Coronary artery (tissue), 2 donors: ENCODE measurements at regions not wholly inside any gene's neighbourhood (a gene's known extent, or its start where the extent isn't known, plus 50 kb on each side); places are given as distances from the start of the nearest gene placed in this dataset.

ENCODE experiments used
- DNase-seq: peaks from one replicate; pipeline ENCODE4 v3.0.0-alpha.2; 2017; ENCODE audit warnings: low spot score
- H3K27ac ChIP-seq, 2 donors: fragments of 200-600 bp; sonication (generic); one replicate each; pipeline ENCODE4 v1.5.1; 2016 to 2019
- H3K4me3 ChIP-seq: fragments of 200-600 bp; sonication (generic); 2 replicates; pipeline ENCODE4 v1.5.1; 2016; ENCODE audit warnings: mild to moderate bottlenecking, moderate library complexity
- TF ChIP-seq, protein P1 (sequence below): fragments of 200-600 bp; sonication (generic); IDR thresholded peaks from one replicate; pipeline ENCODE4 v1.5.1; 2019; ENCODE audit warnings: antibody characterized with exemption

DNA sequence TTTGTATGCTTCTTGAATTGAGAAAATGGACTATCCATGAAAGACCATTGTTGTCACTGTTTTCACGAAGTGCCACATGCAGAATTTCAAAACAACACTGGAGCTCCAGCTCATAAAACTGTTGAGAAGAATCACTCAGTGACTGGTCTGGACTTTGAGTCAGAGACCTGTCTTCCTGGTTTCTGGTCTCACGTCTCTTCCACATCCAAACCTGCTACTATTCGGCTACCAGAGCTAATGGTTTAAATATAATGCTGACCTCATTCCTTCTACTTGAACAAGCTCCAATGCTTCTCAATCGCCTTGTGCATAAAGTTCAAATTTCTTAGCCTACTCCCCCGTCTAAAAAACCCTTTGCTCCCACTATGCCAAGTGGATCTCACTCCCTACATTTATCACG, 227.9 kb upstream of the NR2F2 start:
- DNase-seq: no peak
- TF ChIP-seq, protein P1, sequence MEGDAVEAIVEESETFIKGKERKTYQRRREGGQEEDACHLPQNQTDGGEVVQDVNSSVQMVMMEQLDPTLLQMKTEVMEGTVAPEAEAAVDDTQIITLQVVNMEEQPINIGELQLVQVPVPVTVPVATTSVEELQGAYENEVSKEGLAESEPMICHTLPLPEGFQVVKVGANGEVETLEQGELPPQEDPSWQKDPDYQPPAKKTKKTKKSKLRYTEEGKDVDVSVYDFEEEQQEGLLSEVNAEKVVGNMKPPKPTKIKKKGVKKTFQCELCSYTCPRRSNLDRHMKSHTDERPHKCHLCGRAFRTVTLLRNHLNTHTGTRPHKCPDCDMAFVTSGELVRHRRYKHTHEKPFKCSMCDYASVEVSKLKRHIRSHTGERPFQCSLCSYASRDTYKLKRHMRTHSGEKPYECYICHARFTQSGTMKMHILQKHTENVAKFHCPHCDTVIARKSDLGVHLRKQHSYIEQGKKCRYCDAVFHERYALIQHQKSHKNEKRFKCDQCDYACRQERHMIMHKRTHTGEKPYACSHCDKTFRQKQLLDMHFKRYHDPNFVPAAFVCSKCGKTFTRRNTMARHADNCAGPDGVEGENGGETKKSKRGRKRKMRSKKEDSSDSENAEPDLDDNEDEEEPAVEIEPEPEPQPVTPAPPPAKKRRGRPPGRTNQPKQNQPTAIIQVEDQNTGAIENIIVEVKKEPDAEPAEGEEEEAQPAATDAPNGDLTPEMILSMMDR: no peak
- Histone ChIP-seq H3K4me3 (no peak overlapping the region), H3K27ac (no peak overlapping the region)

DNA sequence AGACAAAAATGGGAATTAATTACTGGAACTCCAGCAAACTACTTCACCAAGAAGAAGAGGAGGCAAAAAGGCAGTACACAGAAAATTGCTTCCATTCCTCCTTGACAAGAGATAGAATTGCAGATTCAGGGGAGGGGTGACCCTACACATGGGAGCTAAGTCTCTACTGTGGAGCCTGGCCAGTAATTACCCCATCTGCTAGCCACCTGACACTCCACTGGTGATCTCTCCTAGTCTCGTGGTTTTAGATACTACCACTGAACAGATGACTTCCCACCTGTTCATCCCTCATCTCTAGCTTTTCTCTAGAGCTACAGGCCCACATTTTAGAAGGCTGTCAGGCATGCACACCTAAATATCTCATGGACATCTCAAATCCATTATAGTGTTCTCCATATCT, 224.3 kb upstream of the NR2F2 start:
- Histone ChIP-seq H3K27ac (no peak overlapping the region), H3K4me3 (no peak overlapping the region)
- TF ChIP-seq, protein P1: no peak
- DNase-seq: no peak

DNA sequence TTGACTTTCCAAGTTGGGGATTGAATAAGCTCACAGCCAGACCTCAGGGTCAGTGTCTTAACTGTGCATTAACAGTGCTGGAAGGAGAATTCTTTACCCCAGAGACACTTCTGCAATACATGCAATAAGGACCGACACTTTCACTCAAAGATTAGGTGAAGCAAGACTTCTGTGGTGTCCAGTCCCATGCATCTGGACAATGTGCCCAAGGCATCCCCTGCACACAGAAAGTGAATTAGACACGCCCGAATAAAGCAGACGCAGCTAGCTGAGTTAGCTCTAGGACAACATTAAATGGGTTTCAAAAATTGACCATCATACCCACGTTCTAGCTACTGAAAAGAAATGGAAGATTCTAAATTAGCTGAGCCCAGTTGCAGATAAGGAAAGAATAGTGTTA, 223.9 kb upstream of the NR2F2 start:
- TF ChIP-seq, protein P1: no peak
- DNase-seq: no peak

DNA sequence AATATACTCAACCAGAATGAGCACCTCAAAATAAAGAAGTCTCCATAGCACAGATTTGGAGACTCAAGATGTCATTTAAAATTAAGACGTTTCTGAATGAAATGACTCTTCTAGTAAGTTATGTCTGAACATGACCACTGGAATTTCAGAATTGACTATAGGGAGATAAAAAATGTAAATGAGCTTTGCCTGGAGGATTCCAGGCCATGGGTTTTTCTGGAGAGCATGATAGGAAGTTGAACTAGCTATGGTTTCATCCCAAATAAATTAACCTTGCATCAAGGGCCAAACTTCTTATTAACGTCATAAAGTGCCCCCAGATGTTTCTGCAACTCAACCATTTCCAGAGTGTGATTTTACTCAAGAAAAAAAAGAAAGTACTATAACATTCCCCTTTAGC, 222.6 kb upstream of the NR2F2 start:
- Histone ChIP-seq H3K4me3 (no peak overlapping the region), H3K27ac (no peak overlapping the region)
- no peak for DNase-seq
- TF ChIP-seq, protein P1: no peak

More for the DNA sequence above, 223.9 kb upstream of the NR2F2 start:
- no peak overlapping the region for H3K27ac ChIP-seq
- H3K4me3 ChIP-seq: no peak overlapping the region

DNA sequence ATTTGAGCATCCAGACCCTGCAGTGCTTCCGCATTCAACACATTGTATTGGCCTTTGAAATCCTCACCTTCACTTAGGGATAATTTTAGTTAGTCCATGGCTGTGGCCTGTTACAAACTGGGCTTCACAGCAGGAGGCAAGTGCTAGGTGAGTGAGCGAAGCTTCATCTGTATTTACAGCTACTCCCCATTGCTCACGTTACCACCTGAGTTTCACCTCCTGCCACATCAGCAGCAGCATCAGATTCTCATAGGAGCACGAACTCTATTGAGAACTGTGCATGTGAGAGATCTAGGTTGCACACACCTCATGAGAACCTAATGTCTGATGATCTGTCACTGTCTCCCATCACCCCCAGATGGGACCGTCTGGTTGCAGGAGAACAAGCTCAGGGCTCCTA, 222.1 kb upstream of the NR2F2 start:
- DNase-seq: no peak
- TF ChIP-seq, protein P1: no peak
- Histone ChIP-seq H3K27ac (no peak overlapping the region), H3K4me3 (no peak overlapping the region)

DNA sequence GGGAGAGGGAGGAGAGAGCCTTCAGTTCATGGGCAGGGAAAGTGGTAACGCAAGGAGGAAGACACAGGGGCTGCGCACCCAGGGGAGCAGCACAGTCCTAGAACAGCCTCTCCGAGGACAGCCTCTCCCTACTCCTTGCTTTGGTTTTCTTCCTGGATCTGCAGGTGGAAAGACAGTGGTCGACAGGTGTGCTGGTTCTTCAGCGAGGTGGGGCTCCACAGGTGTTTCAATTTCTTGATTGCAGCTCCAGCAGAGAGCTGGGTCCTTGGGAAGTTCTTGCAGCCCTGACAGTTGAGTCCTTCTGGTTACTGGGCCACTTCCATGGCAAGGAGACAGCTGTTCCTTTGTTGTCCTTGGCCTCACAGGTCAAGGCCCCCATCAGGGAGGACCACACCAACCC, 220.7 kb upstream of the NR2F2 start:
- H3K4me3 ChIP-seq: no peak overlapping the region
- no peak for DNase-seq
- TF ChIP-seq, protein P1: no peak
- no peak overlapping the region for H3K27ac ChIP-seq

DNA sequence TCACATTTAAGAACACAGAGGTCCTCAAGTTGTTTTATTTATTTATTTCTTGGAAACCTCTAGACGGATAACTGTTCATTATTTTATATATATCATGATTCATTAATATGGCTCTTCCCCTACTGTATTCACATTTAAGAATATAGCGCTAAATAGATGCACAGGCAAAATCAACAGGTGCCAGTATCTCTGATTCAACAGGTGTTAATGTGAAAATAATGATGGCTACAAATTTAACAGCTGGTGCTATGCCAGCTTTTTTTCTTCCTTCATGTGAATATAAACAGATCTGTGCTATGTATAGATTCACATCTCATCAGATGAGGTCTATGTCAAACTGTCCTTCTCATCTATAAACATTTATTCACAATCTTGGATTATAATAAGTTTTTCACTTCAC, 218.5 kb upstream of the NR2F2 start:
- TF ChIP-seq, protein P1: no peak
- DNase-seq: no peak
- H3K4me3 ChIP-seq: no peak overlapping the region
- no peak overlapping the region for H3K27ac ChIP-seq
